Bronchial epithelial cell (primary cell): ENCODE measurements at regions not wholly inside any gene's neighbourhood (a gene's known extent, or its start where the extent isn't known, plus 50 kb on each side); places are given as distances from the start of the nearest gene placed in this dataset.

ENCODE experiments used
- DNase-seq: peaks from one replicate; pipeline ENCODE4 v3.0.0-alpha.2; 2010; ENCODE audit warnings: low read depth
- FAIRE-seq: peaks from 2 replicates; lab custom pipeline; 2011; peaks lifted over from hg19 to GRCh38; lab: Jason Lieb, UNC
- H3K27me3 ChIP-seq: 2 replicates; pipeline ENCODE4 v1.5.1; 2011; ENCODE audit warnings: low read length; ENCODE audit not compliant: control insufficient read depth, insufficient read depth
- H3K36me3 ChIP-seq: 2 replicates; pipeline ENCODE4 v1.5.1; 2011; ENCODE audit warnings: low read length; ENCODE audit not compliant: control insufficient read depth, insufficient read depth
- H3K4me3 ChIP-seq: 2 replicates; pipeline ENCODE4 v1.5.1; 2011; ENCODE audit warnings: mild to moderate bottlenecking, low read depth, low read length, control low read depth
- TF ChIP-seq, protein P1 (sequence below): IDR thresholded peaks from 2 replicates; pipeline ENCODE4 v1.5.1; 2011; ENCODE audit warnings: mild to moderate bottlenecking, moderate library complexity, low read length, control low read depth, inconsistent platforms; ENCODE audit not compliant: insufficient read depth, severe bottlenecking

DNA sequence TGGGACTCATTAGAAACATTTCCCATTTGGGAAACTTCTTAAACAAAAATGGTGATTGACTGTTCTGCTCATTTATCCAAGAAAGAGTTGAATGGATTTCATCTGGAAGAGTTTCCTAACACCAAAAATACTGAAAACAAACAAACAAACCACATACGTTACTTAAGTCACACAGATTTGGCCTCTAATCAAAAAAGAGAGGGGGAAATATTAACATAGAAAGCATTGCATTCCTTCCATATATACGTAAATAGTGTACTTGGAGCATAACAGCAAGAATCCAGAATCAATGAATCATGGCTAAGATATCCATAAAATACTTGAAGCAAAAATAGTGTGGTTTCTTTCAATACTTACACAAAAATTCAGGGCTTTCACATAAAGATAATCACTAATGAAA is 189.8 kb upstream of the MAP3K1 start:
- DNase-seq (peak; percentile 82), FAIRE-seq (no peak)
- TF ChIP-seq, protein P1, sequence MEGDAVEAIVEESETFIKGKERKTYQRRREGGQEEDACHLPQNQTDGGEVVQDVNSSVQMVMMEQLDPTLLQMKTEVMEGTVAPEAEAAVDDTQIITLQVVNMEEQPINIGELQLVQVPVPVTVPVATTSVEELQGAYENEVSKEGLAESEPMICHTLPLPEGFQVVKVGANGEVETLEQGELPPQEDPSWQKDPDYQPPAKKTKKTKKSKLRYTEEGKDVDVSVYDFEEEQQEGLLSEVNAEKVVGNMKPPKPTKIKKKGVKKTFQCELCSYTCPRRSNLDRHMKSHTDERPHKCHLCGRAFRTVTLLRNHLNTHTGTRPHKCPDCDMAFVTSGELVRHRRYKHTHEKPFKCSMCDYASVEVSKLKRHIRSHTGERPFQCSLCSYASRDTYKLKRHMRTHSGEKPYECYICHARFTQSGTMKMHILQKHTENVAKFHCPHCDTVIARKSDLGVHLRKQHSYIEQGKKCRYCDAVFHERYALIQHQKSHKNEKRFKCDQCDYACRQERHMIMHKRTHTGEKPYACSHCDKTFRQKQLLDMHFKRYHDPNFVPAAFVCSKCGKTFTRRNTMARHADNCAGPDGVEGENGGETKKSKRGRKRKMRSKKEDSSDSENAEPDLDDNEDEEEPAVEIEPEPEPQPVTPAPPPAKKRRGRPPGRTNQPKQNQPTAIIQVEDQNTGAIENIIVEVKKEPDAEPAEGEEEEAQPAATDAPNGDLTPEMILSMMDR: no peak
- H3K36me3 ChIP-seq: no peaks in the 10 kb centered on the region
- H3K27me3 ChIP-seq: no peaks in the 10 kb centered on the region
- no peak overlapping the region for H3K4me3 ChIP-seq

DNA sequence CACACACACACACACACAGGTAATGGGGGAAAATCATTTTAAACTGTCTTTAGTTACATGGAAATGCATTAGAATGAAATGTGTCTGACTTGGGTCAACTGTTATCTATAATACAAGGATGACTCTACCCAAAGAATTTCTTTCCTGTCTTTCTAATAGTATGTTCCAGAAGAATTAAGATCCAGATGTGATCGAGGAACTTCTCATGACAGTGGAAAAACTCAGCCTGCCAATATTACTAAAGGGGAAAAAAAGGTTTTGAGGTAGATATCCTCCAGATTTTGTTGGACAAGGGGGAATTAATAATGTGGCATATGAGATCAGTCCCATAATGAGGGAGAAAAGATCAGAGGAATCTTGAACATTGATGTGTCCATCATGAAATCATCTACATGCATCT is 190.6 kb upstream of the MAP3K1 start:
- FAIRE-seq: no peak

DNA sequence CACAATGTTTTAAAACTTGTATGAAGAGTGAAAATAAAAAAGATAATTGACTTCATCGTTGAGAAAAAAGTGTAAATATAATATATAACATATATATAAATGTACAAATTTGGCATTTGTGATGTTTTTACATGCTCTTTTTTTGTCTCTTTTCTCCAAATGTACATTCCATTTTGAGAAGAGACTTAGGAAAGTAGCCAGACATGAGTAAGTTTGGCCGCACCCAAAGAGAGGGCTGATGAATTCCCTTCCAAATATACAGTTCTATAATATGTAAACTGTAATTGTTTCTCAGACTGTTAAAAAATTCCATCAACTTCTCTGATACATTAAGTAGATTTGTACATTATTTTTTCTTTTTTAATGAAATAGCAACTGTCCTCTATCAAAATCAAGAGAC is 193.2 kb upstream of the MAP3K1 start:
- Histone ChIP-seq H3K27me3 (no peaks in the 10 kb centered on the region), H3K4me3 (no peak overlapping the region), H3K36me3 (no peaks in the 10 kb centered on the region)
- TF ChIP-seq, protein P1: no peak
- DNase-seq: no peak
- no peak for FAIRE-seq

More for the DNA sequence above, 190.6 kb upstream of the MAP3K1 start:
- Histone ChIP-seq H3K27me3 (no peaks in the 10 kb centered on the region), H3K36me3 (no peaks in the 10 kb centered on the region), H3K4me3 (no peak overlapping the region)
- TF ChIP-seq, protein P1: no peak
- no peak for DNase-seq

DNA sequence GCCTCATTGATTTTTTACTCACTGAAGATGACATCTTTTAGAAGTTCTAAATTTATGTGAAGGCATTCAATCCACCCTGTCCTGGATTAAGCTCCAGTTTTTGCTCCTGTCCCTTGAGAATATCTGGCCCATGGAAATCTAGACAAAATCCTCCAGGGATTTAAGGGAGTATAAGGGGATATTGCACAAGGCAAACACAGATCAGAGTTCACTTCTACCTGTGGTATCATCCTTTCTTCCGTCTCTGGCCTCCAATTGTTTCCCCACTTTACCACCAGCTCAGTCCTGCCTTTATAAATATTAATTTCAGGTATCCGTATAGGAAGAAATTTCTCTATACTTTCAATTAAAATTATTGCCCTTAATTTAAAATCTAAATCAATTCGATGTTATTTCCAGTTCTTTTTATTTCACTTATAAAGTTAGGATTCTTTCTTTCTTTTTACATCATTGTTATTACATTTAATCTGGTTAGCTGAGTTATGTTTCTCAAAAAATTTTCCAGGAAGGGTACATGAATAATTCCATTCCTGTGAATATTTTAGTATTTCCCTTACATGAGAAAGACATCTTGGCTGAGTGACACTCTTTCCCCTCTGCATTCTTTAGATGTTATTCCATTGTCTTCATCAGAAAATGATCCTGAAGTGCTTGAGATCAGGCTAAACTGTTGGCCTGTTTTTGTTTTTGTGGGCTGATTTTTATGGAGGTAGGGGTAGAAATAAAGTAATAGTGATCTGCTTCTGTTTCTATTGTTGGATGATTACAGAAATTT is 194.3 kb upstream of the MAP3K1 start:
- TF ChIP-seq, protein P1: no peak
- DNase-seq (no peak), FAIRE-seq (no peak)

DNA sequence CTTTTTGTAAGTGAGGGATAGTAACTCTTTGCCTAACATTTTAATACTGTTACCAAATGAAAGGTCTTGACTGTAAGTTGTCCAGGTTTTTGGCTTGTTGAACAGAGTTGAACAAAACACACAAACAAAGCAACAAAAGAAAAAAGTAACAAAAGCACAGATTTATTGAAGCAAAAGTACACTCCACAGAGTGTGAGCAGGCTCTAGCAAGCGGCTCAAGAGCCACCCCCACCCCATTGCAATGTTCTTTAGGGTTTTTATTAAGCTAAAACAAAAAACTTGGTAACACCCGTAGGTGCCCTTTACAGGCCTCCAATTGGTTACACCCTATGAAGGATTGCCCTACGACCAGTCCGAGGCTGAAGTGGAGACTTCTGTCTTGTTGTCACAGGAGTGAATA is 197.4 kb upstream of the MAP3K1 start:
- no peaks in the 10 kb centered on the region for H3K36me3 ChIP-seq
- TF ChIP-seq, protein P1: no peak
- no peaks in the 10 kb centered on the region for H3K27me3 ChIP-seq
- DNase-seq (no peak), FAIRE-seq (no peak)
- H3K4me3 ChIP-seq: no peak overlapping the region

More for the DNA sequence above, 194.3 kb upstream of the MAP3K1 start:
- Histone ChIP-seq H3K27me3 (no peaks in the 10 kb centered on the region), H3K4me3 (no peak overlapping the region), H3K36me3 (no peaks in the 10 kb centered on the region)
